Progenitor cell of endocrine pancreas (in vitro differentiated cells): ENCODE measurements at regions not wholly inside any gene's neighbourhood (a gene's known extent, or its start where the extent isn't known, plus 50 kb on each side); places are given as distances from the start of the nearest gene placed in this dataset.

ENCODE experiments used
- DNase-seq: peaks from one replicate; pipeline ENCODE4 v3.0.0; 2021; ENCODE audit warnings: low spot score; ENCODE audit not compliant: unreplicated experiment
- H3K27ac Mint-ChIP-seq: 2 replicates; pipeline ENCODE4 v1.8.0; 2021; ENCODE audit warnings: mild to moderate bottlenecking, moderate library complexity, mixed read lengths
- H3K27me3 Mint-ChIP-seq: 2 replicates; pipeline ENCODE4 v1.8.0; 2021; ENCODE audit warnings: mixed read lengths
- H3K36me3 Mint-ChIP-seq: 2 replicates; pipeline ENCODE4 v1.8.0; 2022; ENCODE audit warnings: mixed read lengths; ENCODE audit not compliant: insufficient read depth
- H3K4me1 Mint-ChIP-seq: 2 replicates; pipeline ENCODE4 v1.8.0; 2021; ENCODE audit warnings: low read depth, mixed read lengths
- H3K4me3 Mint-ChIP-seq: 2 replicates; pipeline ENCODE4 v1.8.0; 2021; ENCODE audit warnings: low read depth, mild to moderate bottlenecking, moderate library complexity, mixed read lengths
- H3K9me3 Mint-ChIP-seq: 2 replicates; pipeline ENCODE4 v1.8.0; 2021; ENCODE audit warnings: low read depth, mixed read lengths
- TF ChIP-seq, protein P1 (sequence below): fragments of 200-600 bp; sonication (generic); IDR thresholded peaks from one replicate; pipeline ENCODE4 v1.5.0; 2021; ENCODE audit warnings: antibody characterized with exemption, mild to moderate bottlenecking; ENCODE audit not compliant: unreplicated experiment

DNA sequence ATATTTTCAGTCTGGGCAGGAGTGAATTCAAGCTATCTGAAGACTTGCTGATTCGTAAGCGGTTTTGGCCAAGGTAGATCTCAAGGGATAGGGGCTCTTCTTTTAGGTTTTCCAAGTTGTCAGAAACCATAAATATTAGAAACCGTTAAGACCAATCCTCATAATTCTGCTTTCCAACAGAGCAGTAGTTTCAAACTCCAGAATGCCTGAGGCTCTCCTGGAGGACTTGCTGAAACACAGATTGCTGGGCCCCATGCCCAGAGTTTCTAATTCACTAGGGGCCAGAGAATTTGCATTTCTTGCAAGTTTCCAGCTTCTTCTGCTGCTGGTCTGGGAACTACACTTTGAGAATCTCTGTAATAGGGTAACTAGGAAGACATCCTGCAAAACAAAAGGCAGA lies 1855.7 kb upstream of the CELF4 start:
- Mint-ChIP-seq H3K27me3 (no peaks in the 10 kb centered on the region), H3K4me1 (no peaks in the 10 kb centered on the region), H3K4me3 (no peak overlapping the region), H3K27ac (no peak overlapping the region), H3K9me3 (peaks cover 3% of the 10 kb centered on the region), H3K36me3 (no peaks in the 10 kb centered on the region)
- DNase-seq = no peak
- TF ChIP-seq, protein P1, sequence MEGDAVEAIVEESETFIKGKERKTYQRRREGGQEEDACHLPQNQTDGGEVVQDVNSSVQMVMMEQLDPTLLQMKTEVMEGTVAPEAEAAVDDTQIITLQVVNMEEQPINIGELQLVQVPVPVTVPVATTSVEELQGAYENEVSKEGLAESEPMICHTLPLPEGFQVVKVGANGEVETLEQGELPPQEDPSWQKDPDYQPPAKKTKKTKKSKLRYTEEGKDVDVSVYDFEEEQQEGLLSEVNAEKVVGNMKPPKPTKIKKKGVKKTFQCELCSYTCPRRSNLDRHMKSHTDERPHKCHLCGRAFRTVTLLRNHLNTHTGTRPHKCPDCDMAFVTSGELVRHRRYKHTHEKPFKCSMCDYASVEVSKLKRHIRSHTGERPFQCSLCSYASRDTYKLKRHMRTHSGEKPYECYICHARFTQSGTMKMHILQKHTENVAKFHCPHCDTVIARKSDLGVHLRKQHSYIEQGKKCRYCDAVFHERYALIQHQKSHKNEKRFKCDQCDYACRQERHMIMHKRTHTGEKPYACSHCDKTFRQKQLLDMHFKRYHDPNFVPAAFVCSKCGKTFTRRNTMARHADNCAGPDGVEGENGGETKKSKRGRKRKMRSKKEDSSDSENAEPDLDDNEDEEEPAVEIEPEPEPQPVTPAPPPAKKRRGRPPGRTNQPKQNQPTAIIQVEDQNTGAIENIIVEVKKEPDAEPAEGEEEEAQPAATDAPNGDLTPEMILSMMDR = no peak

- Mint-ChIP-seq H3K27me3 (no peaks in the 10 kb centered on the region), H3K9me3 (no peaks in the 10 kb centered on the region), H3K36me3 (no peaks in the 10 kb centered on the region), H3K4me3 (no peak overlapping the region), H3K27ac (no peak overlapping the region), H3K4me1 (no peaks in the 10 kb centered on the region)
- TF ChIP-seq, protein P1 = no peak
- no peak for DNase-seq
Measured at GRCh38 chr18:39419315-39419714, 1853.7 kb upstream of the CELF4 start.

GRCh38 chr18:39415471-39415870 lies 1849.9 kb upstream of the CELF4 start:
- H3K4me3 Mint-ChIP-seq = no peak overlapping the region
- H3K4me1 Mint-ChIP-seq = no peaks in the 10 kb centered on the region
- no peak for DNase-seq
- TF ChIP-seq, protein P1 = no peak
- no peak overlapping the region for H3K27ac Mint-ChIP-seq
- H3K27me3 Mint-ChIP-seq = no peaks in the 10 kb centered on the region
- no peaks in the 10 kb centered on the region for H3K36me3 Mint-ChIP-seq
- no peaks in the 10 kb centered on the region for H3K9me3 Mint-ChIP-seq

GRCh38 chr18:39414009-39414700 lies 1848.6 kb upstream of the CELF4 start:
- H3K36me3 Mint-ChIP-seq = no peaks in the 10 kb centered on the region
- H3K4me1 Mint-ChIP-seq = no peaks in the 10 kb centered on the region
- H3K27me3 Mint-ChIP-seq = no peaks in the 10 kb centered on the region
- H3K9me3 Mint-ChIP-seq = no peaks in the 10 kb centered on the region
- DNase-seq = no peak
- TF ChIP-seq, protein P1 = no peak
- no peak overlapping the region for H3K27ac Mint-ChIP-seq
- no peak overlapping the region for H3K4me3 Mint-ChIP-seq

- TF ChIP-seq, protein P1 = no peak
- Mint-ChIP-seq H3K4me1 (no peaks in the 10 kb centered on the region), H3K9me3 (peaks cover 2% of the 10 kb centered on the region), H3K27me3 (no peaks in the 10 kb centered on the region), H3K4me3 (no peak overlapping the region), H3K27ac (no peak overlapping the region), H3K36me3 (no peaks in the 10 kb centered on the region)
- no peak for DNase-seq
Measured at GRCh38 chr18:39406941-39407340, 1841.3 kb upstream of the CELF4 start.
